ENCODE measurements at regions not wholly inside any gene's neighbourhood (a gene's known extent, or its start where the extent isn't known, plus 50 kb on each side); places are given as distances from the start of the nearest gene placed in this dataset.
"Not testable (repeated sequence)": the region's sequence is repeated elsewhere in the genome, so short reads cannot be mapped to it uniquely, and the experiment has no call there.

DNA sequence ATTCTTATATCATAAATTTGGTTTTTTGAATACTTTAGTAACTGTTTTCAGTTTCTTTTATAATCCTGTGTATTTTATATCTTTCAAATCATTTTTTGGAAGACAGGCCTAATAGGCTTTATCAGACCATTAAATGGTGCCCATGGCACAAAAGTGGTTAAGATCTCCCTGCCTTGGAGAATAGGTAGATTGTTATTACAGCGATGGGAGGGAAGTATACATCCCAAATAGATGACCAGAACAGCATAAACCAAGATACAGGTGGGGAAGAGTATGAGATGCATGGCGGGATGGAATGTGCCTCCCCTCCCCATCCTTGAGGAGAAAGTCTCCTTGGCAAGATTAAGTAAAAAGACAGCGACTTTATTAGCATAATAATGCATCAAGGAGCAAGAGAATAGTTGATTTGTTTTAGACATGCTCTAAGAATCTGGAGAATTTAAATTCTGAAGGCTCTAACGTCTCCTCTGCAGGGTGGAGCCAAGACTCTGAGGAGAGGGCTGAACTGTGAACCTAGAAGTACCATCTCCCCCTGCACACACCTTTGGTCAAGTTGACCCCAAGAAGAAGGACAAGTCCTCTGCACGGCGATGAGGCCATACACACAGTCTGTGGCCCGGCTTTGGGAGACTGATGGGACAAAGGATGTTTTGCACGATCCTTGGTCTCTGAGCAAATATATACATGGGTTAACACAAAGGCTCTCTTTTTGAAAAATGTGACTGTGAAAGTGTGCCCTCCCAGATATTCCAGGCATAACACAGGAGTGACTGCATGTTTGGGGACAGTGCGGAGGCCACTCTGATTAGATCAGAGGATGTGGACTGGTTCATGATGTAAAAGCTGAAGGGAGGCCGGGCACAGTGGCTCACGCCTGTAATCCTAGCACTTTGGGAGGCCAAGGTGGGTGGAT is 61.1 kb upstream of the SLC35C1 start:
- no peak for DNase-seq
- H3K4me1 ChIP-seq: no peaks in the 10 kb centered on the region
- H3K27ac ChIP-seq: peak overlapping the region in 3 of 8 donors; percentile 40 to 57 (median 45)
- H3K36me3 ChIP-seq: no peaks in the 10 kb centered on the region
- H3K4me3 ChIP-seq: no peak overlapping the region
- H3K27me3 ChIP-seq (replicated peaks in 1 of 7): peaks cover 0 to 8% (median 0%) of the 10 kb centered on the region in 7 donors
- no peaks in the 10 kb centered on the region for H3K9me3 ChIP-seq
- intact Hi-C loops (cut with DNase I; ENCODE audit: low total_unique reads): no loop called here
- WGBS, 5 donors: 84 to 89% (median 87%) methylated on average over 11 of the region's 11 CpGs
- TF ChIP-seq POLR2A (IDR thresholded peaks at IDR 0.05) (no peak), POLR2AphosphoS5 (IDR thresholded peaks at IDR 0.05) (no peak)
- TF ChIP-seq, protein P1, sequence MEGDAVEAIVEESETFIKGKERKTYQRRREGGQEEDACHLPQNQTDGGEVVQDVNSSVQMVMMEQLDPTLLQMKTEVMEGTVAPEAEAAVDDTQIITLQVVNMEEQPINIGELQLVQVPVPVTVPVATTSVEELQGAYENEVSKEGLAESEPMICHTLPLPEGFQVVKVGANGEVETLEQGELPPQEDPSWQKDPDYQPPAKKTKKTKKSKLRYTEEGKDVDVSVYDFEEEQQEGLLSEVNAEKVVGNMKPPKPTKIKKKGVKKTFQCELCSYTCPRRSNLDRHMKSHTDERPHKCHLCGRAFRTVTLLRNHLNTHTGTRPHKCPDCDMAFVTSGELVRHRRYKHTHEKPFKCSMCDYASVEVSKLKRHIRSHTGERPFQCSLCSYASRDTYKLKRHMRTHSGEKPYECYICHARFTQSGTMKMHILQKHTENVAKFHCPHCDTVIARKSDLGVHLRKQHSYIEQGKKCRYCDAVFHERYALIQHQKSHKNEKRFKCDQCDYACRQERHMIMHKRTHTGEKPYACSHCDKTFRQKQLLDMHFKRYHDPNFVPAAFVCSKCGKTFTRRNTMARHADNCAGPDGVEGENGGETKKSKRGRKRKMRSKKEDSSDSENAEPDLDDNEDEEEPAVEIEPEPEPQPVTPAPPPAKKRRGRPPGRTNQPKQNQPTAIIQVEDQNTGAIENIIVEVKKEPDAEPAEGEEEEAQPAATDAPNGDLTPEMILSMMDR (IDR thresholded peaks at IDR 0.05 in 8 of 11, conservative IDR thresholded peaks at IDR 0.05 in 3 of 11): no peak

DNA sequence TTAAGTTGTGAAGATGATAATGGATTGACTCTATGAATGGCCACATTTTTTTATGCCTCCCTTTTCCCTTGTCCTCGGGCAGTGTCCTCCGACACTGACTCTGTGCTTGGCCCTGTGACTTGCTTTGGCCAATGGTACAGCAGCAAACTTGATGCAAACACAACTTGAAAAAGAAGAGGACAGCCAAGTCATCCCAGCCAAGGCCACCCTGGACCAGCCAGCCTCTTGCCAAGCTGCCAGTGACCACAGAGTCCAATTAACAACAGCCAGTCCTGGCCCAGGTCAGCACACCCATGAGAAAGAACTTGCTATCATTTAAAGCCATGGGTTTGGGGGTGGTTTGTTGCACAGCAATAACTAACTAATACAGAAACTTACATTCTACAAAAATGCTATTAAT is 63.4 kb upstream of the SLC35C1 start:
- no peak for DNase-seq
- 84 to 98% (median 93%) methylated on average over 2 of the region's 2 CpGs for WGBS, 5 donors
- Histone ChIP-seq H3K27me3 (replicated peaks in 1 of 7) (peaks cover 0 to 5% (median 0%) of the 10 kb centered on the region in 7 donors), H3K9me3 (no peaks in the 10 kb centered on the region), H3K36me3 (no peaks in the 10 kb centered on the region), H3K4me1 (no peaks in the 10 kb centered on the region), H3K27ac (no peak overlapping the region), H3K4me3 (no peak overlapping the region)
- TF ChIP-seq POLR2A (IDR thresholded peaks at IDR 0.05) (no peak), POLR2AphosphoS5 (IDR thresholded peaks at IDR 0.05) (no peak)
- TF ChIP-seq, protein P1 (IDR thresholded peaks at IDR 0.05 in 8 of 11, conservative IDR thresholded peaks at IDR 0.05 in 3 of 11): no peak
- intact Hi-C loops (cut with DNase I; ENCODE audit: low total_unique reads): no loop called here

- TF ChIP-seq POLR2A (IDR thresholded peaks at IDR 0.05) (no peak), POLR2AphosphoS5 (IDR thresholded peaks at IDR 0.05) (no peak)
- TF ChIP-seq, protein P1 (IDR thresholded peaks at IDR 0.05 in 8 of 11, conservative IDR thresholded peaks at IDR 0.05 in 3 of 11): no peak
- no peaks in the 10 kb centered on the region for H3K4me1 ChIP-seq
- no peaks in the 10 kb centered on the region for H3K36me3 ChIP-seq
- WGBS, 5 donors: 64 to 83% (median 72%) methylated on average over 2 of the region's 2 CpGs
- no peak for DNase-seq
- H3K27me3 ChIP-seq (replicated peaks in 1 of 7): peaks cover 0 to 5% (median 0%) of the 10 kb centered on the region in 7 donors
- H3K4me3 ChIP-seq: no peak overlapping the region
- H3K9me3 ChIP-seq: no peaks in the 10 kb centered on the region
- H3K27ac ChIP-seq: no peak overlapping the region
- intact Hi-C loops (cut with DNase I; ENCODE audit: low total_unique reads): no loop called here
Measured at GRCh38 chr11:45741032-45741431, 63.9 kb upstream of the SLC35C1 start.

DNA sequence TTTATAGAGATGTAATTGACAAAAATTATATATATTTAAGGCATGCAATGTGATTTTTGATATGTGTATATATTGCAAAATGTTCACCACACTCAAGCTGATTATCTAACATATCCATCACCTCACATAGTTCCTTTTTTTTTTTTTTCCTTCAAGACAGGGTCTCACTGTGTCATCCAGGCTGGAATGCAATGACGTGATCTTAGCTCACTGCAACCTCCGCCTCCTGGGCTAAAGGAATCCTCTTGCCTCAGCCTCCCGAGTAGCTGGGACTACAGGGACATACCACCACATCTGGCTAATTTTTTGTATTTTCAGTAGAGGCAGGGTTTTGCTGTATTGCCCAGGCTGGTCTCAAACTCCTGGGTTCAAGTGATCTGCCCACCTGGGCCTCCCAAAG is 65.1 kb upstream of the SLC35C1 start:
- Histone ChIP-seq H3K27me3 (replicated peaks in 1 of 7) (peaks cover 0 to 5% (median 0%) of the 10 kb centered on the region in 7 donors), H3K4me1 (no peaks in the 10 kb centered on the region), H3K9me3 (no peaks in the 10 kb centered on the region), H3K36me3 (no peaks in the 10 kb centered on the region), H3K27ac (no peak overlapping the region), H3K4me3 (no peak overlapping the region)
- 84 to 90% (median 87%) methylated on average over 3 of the region's 3 CpGs for WGBS, 5 donors
- intact Hi-C loops (cut with DNase I; ENCODE audit: low total_unique reads): no loop called here
- TF ChIP-seq, protein P1 (IDR thresholded peaks at IDR 0.05 in 8 of 11, conservative IDR thresholded peaks at IDR 0.05 in 3 of 11): no peak
- no peak for TF ChIP-seq POLR2A (IDR thresholded peaks at IDR 0.05)
- no peak for TF ChIP-seq POLR2AphosphoS5 (IDR thresholded peaks at IDR 0.05)
- DNase-seq: no peak

DNA sequence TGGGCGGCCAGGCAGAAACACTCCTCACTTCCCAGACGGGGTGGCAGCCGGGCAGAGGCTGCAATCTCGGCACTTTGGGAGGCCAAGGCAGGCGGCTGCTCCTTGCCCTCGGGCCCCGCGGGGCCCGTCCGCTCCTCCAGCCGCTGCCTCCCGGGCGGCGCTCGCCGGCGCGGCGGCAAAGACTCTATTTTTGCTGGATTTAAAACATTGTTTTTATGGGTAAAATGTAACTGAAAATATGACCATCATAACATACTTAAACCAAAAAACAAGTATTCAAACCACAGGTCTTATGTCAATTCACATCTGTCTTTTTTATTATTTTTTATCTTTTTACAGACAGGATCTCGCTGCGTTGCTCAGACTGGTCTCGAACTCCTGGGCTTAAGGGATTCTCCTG is 65.9 kb upstream of the SLC35C1 start:
- H3K27me3 ChIP-seq (replicated peaks in 1 of 7); DNase-seq; H3K36me3 ChIP-seq; intact Hi-C loops (cut with DNase I; ENCODE audit: low total_unique reads); H3K9me3 ChIP-seq; H3K27ac ChIP-seq; H3K4me1 ChIP-seq; H3K4me3 ChIP-seq: not testable (repeated sequence)
- WGBS, 5 donors: 97 to 99% (median 97%) methylated on average over 10 to 21 of the region's 22 CpGs

GRCh38 chr11:45738194-45738593 is 66.8 kb upstream of the SLC35C1 start:
- H3K4me1 ChIP-seq; H3K4me3 ChIP-seq; H3K9me3 ChIP-seq; intact Hi-C loops (cut with DNase I; ENCODE audit: low total_unique reads); DNase-seq; H3K27ac ChIP-seq; H3K36me3 ChIP-seq: not testable (repeated sequence)
- H3K27me3 ChIP-seq (replicated peaks in 1 of 7): peaks cover 0 to 17% (median 0%) of the 10 kb centered on the region in 7 donors
- 91 to 100% (median 97%) methylated on average over 4 to 18 of the region's 37 CpGs; no CpG with 5 or more reads in 2 of the 5 donors for WGBS, 5 donors
